Heart left ventricle (tissue), 16 donors: ENCODE measurements at regions not wholly inside any gene's neighbourhood (a gene's known extent, or its start where the extent isn't known, plus 50 kb on each side); places are given as distances from the start of the nearest gene placed in this dataset.

Experiments
- ATAC-seq, 4 donors: fragments of 200-7000 bp; cut with Tn5 transposase; one replicate each; pipeline ENCODE4 v1.9.1; 2020 to 2022; ENCODE audit warnings: moderate library complexity in 4 of 4, mild to moderate bottlenecking in 3 of 4, moderate number of reproducible peaks in 1 of 4
- DNase-seq, 5 donors: peaks; one replicate each; pipeline ENCODE4 v3.0.0-alpha.2; 2020
- H3K27ac ChIP-seq, 12 donors: fragments of 200-600 bp; sonication (generic) in 4 of 12; one replicate each; pipeline versions ENCODE4 v1.5.0 to v1.8.0; 2016 to 2022; ENCODE audit warnings: mild to moderate bottlenecking in 2 of 12
- H3K27me3 ChIP-seq, 9 donors: fragments of 200-600 bp; sonication (generic) in 2 of 9; one replicate each; pipeline versions ENCODE4 v1.5.1 to v1.8.0; 2016 to 2022; ENCODE audit warnings: mild to moderate bottlenecking in 3 of 9
- H3K36me3 ChIP-seq, 9 donors: fragments of 200-600 bp; sonication (generic) in 2 of 9; one replicate each; pipeline versions ENCODE4 v1.5.0 to v1.8.0; 2018 to 2022; ENCODE audit warnings: mild to moderate bottlenecking in 2 of 9
- H3K4me1 ChIP-seq, 12 donors: fragments of 200-600 bp; sonication (generic) in 4 of 12; one replicate each; pipeline versions ENCODE4 v1.5.0 to v1.8.0; 2016 to 2022; ENCODE audit warnings: mild to moderate bottlenecking in 3 of 12
- H3K4me3 ChIP-seq, 12 donors: fragments of 200-600 bp; sonication (generic) in 4 of 12; one replicate each; pipeline versions ENCODE4 v1.5.0 to v1.8.0; 2017 to 2022; ENCODE audit warnings: mild to moderate bottlenecking in 9 of 12, moderate library complexity in 4 of 12
- H3K9me3 ChIP-seq, 12 donors: fragments of 200-600 bp; sonication (generic) in 4 of 12; one replicate each; pipeline versions ENCODE4 v1.5.0 to v1.8.0; 2016 to 2022; ENCODE audit warnings: mild to moderate bottlenecking in 1 of 12
- CTCF ChIP-seq, 12 donors: fragments of 200-600 bp; sonication (generic) in 4 of 12; IDR thresholded peaks; one replicate each; pipeline versions ENCODE4 v1.5.0 to v1.8.0; 2018 to 2022; ENCODE audit warnings: antibody characterized with exemption in 12 of 12, mild to moderate bottlenecking in 5 of 12
- POLR2A ChIP-seq, 2 donors: fragments of 450-650 bp; IDR thresholded peaks; one replicate each; pipeline ENCODE4 v1.6.1; 2017; ENCODE audit warnings: antibody characterized with exemption in 2 of 2, mild to moderate bottlenecking in 2 of 2, moderate library complexity in 2 of 2
- WGBS, 4 donors: extraction: QIAGEN DNeasy Blood & Tissue Kit in 2 of 4; methylation state at CpG; one replicate each; pipeline versions ENCODE4 v1.1.5 to v1.1.7; 2013 to 2018; 5-methylcytosine and 5-hydroxymethylcytosine counted together
- intact Hi-C, 10 donors: fragments of 100-400 bp; cut with DNase I; formaldehyde crosslinking; loops; one replicate each; pipeline versions ENCODE4 v1.11.1 to v1.14.2; 2022
- donor health status: ischemic (EF 13 %, LVEDD 7.1; RV severe dilation, severe dysfunction).
- donor health status: healthy with polysubstance abuse.
- donor health status: DM: no; HTN: yes; CAD: no.
- donor health status: DM: no; HTN: no; CAD: no.
- donor health status: ischemic (EF 25% LVEDD 6.9; RV normal size, moderate dysfunction).
- donor health status: ischemic (EF 25% LVEDD 5.7; RV mildly dilated, moderate dysfunction).
- donor health status: healthy.
- donor health status: DM: yes; HTN: yes; CAD: no.
- donor health status: ischemic (EF 35%, LVEDD 5.7; RV mildly dilated, moderate dysfunction).
- donor health status: nonischemic (EF 11% LVEDD 7.7; RV severe dilation, severe dysfunction).
- donor health status: DM: yes; HTN: yes; CAD: no.
- donor health status: PGD.
- donor health status: ischemic (EF 29% LVEDD 5.4; RV normal size, mild dysfunction).
- donor health status: nonischemic (EF 23%, LVEDD 6.1; RV moderate dilation, normal function).

- H3K27me3 ChIP-seq: no peaks in the 10 kb centered on the region
- H3K27ac ChIP-seq: no peak overlapping the region
- WGBS, 4 donors: 52 to 68% (median 56%) methylated on average over 1 of the region's 1 CpG
- no peak overlapping the region for H3K4me3 ChIP-seq
- TF ChIP-seq POLR2A (IDR thresholded peaks at IDR 0.05): no peak
- TF ChIP-seq CTCF (IDR thresholded peaks at IDR 0.05): no peak
- H3K36me3 ChIP-seq: no peaks in the 10 kb centered on the region
- DNase-seq (no peak), ATAC-seq (no peak)
- no peaks in the 10 kb centered on the region for H3K4me1 ChIP-seq
- intact Hi-C loops: no loop called here
- H3K9me3 ChIP-seq: no peaks in the 10 kb centered on the region
Measured at GRCh38 chr10:120314442-120314841, 142.6 kb upstream of the PLPP4 start.

- intact Hi-C loops: no loop called here
- no peak for TF ChIP-seq POLR2A (IDR thresholded peaks at IDR 0.05)
- TF ChIP-seq CTCF (IDR thresholded peaks at IDR 0.05): no peak
- no peaks in the 10 kb centered on the region for H3K36me3 ChIP-seq
- H3K4me3 ChIP-seq: no peak overlapping the region
- no peaks in the 10 kb centered on the region for H3K9me3 ChIP-seq
- no peaks in the 10 kb centered on the region for H3K4me1 ChIP-seq
- DNase-seq (no peak), ATAC-seq (no peak)
- no peak overlapping the region for H3K27ac ChIP-seq
- WGBS, 4 donors: 82 to 86% (median 83%) methylated on average over 3 of the region's 3 CpGs
- H3K27me3 ChIP-seq: no peaks in the 10 kb centered on the region
Measured at GRCh38 chr10:120318862-120319261, 138.2 kb upstream of the PLPP4 start.

DNA sequence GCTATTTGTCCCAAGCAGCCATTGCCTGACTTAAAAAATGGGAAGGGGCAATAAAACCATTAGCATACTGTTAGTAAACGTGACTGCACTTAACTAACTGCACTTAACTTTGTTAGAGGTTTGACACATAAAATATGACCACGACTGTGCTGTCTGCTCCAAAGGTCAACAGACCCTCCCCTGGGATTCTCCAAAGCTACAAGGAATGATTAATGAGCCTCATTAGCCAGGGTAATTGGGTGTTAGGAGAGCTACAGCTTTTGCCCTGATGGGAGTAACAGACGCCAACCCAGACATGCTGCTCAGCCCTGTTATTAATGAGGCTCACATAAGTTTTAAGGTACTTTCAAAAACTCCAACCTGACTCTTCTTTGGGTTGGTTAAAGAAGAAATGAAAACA lies 129.4 kb upstream of the PLPP4 start:
- 30 to 63% (median 56%) methylated on average over 3 of the region's 3 CpGs for WGBS, 4 donors
- intact Hi-C loops: no loop called here

GRCh38 chr10:120328647-120329046 lies 128.4 kb upstream of the PLPP4 start:
- Histone ChIP-seq H3K4me1 (no peaks in the 10 kb centered on the region), H3K27ac (no peak overlapping the region), H3K36me3 (no peaks in the 10 kb centered on the region), H3K27me3 (no peaks in the 10 kb centered on the region), H3K9me3 (no peaks in the 10 kb centered on the region), H3K4me3 (no peak overlapping the region)
- ATAC-seq (no peak), DNase-seq (no peak)
- TF ChIP-seq POLR2A (IDR thresholded peaks at IDR 0.05) (no peak), CTCF (IDR thresholded peaks at IDR 0.05) (no peak)
- 58 to 64% (median 61%) methylated on average over 3 of the region's 3 CpGs for WGBS, 4 donors
- intact Hi-C loops: no loop called here

More for the DNA sequence above, 129.4 kb upstream of the PLPP4 start:
- no peak for TF ChIP-seq CTCF (IDR thresholded peaks at IDR 0.05)
- TF ChIP-seq POLR2A (IDR thresholded peaks at IDR 0.05): no peak
- H3K27ac ChIP-seq: no peak overlapping the region
- no peak overlapping the region for H3K4me3 ChIP-seq
- H3K36me3 ChIP-seq: no peaks in the 10 kb centered on the region
- no peaks in the 10 kb centered on the region for H3K9me3 ChIP-seq
- H3K4me1 ChIP-seq: no peaks in the 10 kb centered on the region
- no peaks in the 10 kb centered on the region for H3K27me3 ChIP-seq
- ATAC-seq (no peak), DNase-seq (no peak)
